ENCODE measurements at regions not wholly inside any gene's neighbourhood (a gene's known extent, or its start where the extent isn't known, plus 50 kb on each side); places are given as distances from the start of the nearest gene placed in this dataset.

DNA sequence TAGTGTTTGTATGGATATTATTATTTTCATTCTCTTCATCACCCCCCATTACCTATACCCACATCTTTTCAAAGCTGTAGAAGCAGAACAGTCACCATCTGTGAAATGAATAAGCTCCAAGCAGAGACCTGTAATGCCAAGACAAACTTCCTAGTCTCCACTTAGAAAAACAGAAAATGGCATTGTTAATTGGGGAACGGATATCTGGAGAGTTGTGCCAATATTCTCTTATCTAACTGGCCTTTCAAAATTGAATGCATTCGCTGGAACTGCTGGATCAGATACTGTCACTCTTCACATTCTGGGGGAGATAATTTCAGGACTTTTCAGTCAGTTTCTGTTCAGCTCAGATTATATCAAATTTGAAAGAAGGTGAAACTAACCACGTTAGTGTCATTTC lies 464.4 kb upstream of the GOT2 start:
- no peak overlapping the region for H3K27ac ChIP-seq (ENCODE audit: low read depth, low read length)
- H3K4me1 ChIP-seq (ENCODE audit: control insufficient read depth in 3 of 3, insufficient read depth in 3 of 3, low read length in 3 of 3): no peaks in the 10 kb centered on the region
- no peaks in the 10 kb centered on the region for H3K27me3 ChIP-seq (ENCODE audit: control insufficient read depth in 3 of 3, insufficient read depth in 3 of 3, low read length in 3 of 3)
- H3K9me3 ChIP-seq (ENCODE audit: control insufficient read depth in 3 of 3, low read length in 3 of 3): no peaks in the 10 kb centered on the region
- H3K9ac ChIP-seq (ENCODE audit: low read depth in 1 of 3, low read length in 3 of 3): no peak overlapping the region
- H3K36me3 ChIP-seq (ENCODE audit: control insufficient read depth in 3 of 3, insufficient read depth in 3 of 3, low read length in 3 of 3): no peaks in the 10 kb centered on the region
- no peak overlapping the region for H3K4me3 ChIP-seq (ENCODE audit: low read length in 3 of 3)

DNA sequence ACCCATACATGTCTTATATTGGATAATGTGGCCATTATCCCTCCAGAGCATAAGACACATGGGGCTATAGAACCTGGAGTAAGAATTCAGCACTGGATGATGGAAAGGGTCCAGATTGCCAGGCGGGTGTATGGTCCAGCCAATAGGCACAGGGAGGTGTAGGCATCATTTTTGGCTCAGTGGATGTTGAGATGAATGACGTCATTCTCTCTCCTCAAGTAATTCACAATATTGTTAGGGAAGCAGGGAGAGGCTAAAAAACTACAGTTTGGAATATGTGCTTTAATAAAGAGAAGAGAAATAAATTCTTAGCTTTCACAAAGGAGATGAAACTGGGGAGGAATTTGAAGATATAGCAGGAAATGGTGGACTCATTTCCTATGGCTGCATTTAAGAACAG lies 461.1 kb upstream of the GOT2 start:
- H3K4me3 ChIP-seq (ENCODE audit: low read length in 3 of 3): no peak overlapping the region
- no peaks in the 10 kb centered on the region for H3K36me3 ChIP-seq (ENCODE audit: control insufficient read depth in 3 of 3, insufficient read depth in 3 of 3, low read length in 3 of 3)
- H3K4me1 ChIP-seq (ENCODE audit: control insufficient read depth in 3 of 3, insufficient read depth in 3 of 3, low read length in 3 of 3): no peaks in the 10 kb centered on the region
- no peak overlapping the region for H3K9ac ChIP-seq (ENCODE audit: low read depth in 1 of 3, low read length in 3 of 3)
- no peaks in the 10 kb centered on the region for H3K9me3 ChIP-seq (ENCODE audit: control insufficient read depth in 3 of 3, low read length in 3 of 3)
- no peak overlapping the region for H3K27ac ChIP-seq (ENCODE audit: low read depth, low read length)
- H3K27me3 ChIP-seq (ENCODE audit: control insufficient read depth in 3 of 3, insufficient read depth in 3 of 3, low read length in 3 of 3): no peaks in the 10 kb centered on the region

DNA sequence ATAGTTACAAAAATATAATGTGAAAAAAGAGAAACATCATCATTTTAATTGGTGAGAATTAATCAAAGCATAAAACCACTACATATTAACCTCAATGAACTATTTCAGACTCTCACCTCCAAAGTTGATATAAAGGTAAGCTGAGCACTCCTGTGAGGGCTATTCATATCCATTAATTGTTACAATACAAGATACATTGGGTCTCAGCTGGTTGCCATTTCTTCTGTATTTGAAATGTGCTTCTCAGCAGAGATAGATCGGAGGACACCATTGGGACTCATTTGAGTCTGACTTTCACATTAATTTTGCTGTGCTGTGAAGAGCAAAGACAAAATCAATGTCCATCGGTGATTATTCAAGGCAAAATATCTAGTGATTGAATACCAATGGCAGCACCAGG lies 459.5 kb upstream of the GOT2 start:
- Histone ChIP-seq H3K4me3 (ENCODE audit: low read length in 3 of 3) (no peak overlapping the region), H3K9ac (ENCODE audit: low read depth in 1 of 3, low read length in 3 of 3) (no peak overlapping the region)

DNA sequence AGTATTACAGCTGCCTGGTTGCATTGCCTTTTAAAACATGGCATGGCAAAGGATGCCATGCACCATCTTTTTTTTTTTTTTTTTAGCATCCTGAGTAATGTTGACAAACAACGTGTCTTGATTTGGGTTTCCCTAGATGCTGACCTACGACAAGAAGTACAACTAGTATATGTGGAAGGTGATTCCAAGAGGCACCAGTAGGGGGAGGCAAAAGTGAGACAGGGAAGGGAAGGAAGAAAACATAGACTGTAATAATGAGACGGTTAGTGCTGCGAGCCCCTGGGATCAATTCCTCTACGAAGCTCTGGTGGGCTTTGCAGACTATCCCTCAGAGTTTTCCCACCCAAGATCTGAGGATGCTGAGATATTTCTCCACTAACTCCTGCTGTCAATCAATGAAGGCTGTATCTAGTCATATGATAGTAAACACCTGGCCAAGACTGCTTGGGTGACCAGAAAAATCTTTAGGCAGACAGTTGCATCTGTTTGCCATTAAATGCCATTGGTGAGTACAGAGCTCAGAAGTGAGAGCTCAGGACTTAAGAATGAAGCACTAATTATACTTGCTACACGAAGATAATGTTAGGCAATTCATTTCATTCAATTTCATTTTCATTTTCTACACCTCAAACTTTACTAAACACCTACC lies 458.6 kb upstream of the GOT2 start:
- no peaks in the 10 kb centered on the region for H3K36me3 ChIP-seq (ENCODE audit: control insufficient read depth in 3 of 3, insufficient read depth in 3 of 3, low read length in 3 of 3)
- H3K4me3 ChIP-seq (ENCODE audit: low read length in 3 of 3): no peak overlapping the region
- no peak overlapping the region for H3K27ac ChIP-seq (ENCODE audit: low read depth, low read length)
- H3K9ac ChIP-seq (ENCODE audit: low read depth in 1 of 3, low read length in 3 of 3): no peak overlapping the region
- no peaks in the 10 kb centered on the region for H3K9me3 ChIP-seq (ENCODE audit: control insufficient read depth in 3 of 3, low read length in 3 of 3)
- no peaks in the 10 kb centered on the region for H3K4me1 ChIP-seq (ENCODE audit: control insufficient read depth in 3 of 3, insufficient read depth in 3 of 3, low read length in 3 of 3)
- no peaks in the 10 kb centered on the region for H3K27me3 ChIP-seq (ENCODE audit: control insufficient read depth in 3 of 3, insufficient read depth in 3 of 3, low read length in 3 of 3)

More for the DNA sequence above, 459.5 kb upstream of the GOT2 start:
- Histone ChIP-seq H3K36me3 (ENCODE audit: control insufficient read depth in 3 of 3, insufficient read depth in 3 of 3, low read length in 3 of 3) (no peaks in the 10 kb centered on the region), H3K27ac (ENCODE audit: low read depth, low read length) (no peak overlapping the region), H3K4me1 (ENCODE audit: control insufficient read depth in 3 of 3, insufficient read depth in 3 of 3, low read length in 3 of 3) (no peaks in the 10 kb centered on the region), H3K27me3 (ENCODE audit: control insufficient read depth in 3 of 3, insufficient read depth in 3 of 3, low read length in 3 of 3) (no peaks in the 10 kb centered on the region), H3K9me3 (ENCODE audit: control insufficient read depth in 3 of 3, low read length in 3 of 3) (no peaks in the 10 kb centered on the region)

DNA sequence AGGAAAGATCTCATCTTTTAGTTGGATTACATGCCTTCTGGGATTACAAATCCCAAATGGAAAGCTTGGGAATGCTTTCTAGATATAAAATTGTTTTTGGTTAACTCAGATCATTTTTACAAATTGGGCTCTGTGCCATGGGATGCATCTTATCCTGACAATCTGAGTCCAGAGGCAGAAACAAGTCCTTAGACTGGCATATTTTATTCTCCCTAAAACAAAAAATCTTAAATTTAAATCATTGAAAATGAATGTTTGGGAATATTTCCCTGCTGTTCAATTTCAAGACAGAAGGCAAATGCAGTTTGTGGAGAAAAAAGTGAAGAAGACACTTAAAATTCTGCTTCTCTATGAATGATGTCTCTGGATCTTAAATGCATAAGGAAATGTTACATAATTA lies 456.6 kb upstream of the GOT2 start:
- no peak overlapping the region for H3K27ac ChIP-seq (ENCODE audit: low read depth, low read length)
- H3K27me3 ChIP-seq (ENCODE audit: control insufficient read depth in 3 of 3, insufficient read depth in 3 of 3, low read length in 3 of 3): no peaks in the 10 kb centered on the region
- H3K9ac ChIP-seq (ENCODE audit: low read depth in 1 of 3, low read length in 3 of 3): no peak overlapping the region
- H3K4me1 ChIP-seq (ENCODE audit: control insufficient read depth in 3 of 3, insufficient read depth in 3 of 3, low read length in 3 of 3): no peaks in the 10 kb centered on the region
- no peaks in the 10 kb centered on the region for H3K9me3 ChIP-seq (ENCODE audit: control insufficient read depth in 3 of 3, low read length in 3 of 3)
- no peaks in the 10 kb centered on the region for H3K36me3 ChIP-seq (ENCODE audit: control insufficient read depth in 3 of 3, insufficient read depth in 3 of 3, low read length in 3 of 3)
- no peak overlapping the region for H3K4me3 ChIP-seq (ENCODE audit: low read length in 3 of 3)

DNA sequence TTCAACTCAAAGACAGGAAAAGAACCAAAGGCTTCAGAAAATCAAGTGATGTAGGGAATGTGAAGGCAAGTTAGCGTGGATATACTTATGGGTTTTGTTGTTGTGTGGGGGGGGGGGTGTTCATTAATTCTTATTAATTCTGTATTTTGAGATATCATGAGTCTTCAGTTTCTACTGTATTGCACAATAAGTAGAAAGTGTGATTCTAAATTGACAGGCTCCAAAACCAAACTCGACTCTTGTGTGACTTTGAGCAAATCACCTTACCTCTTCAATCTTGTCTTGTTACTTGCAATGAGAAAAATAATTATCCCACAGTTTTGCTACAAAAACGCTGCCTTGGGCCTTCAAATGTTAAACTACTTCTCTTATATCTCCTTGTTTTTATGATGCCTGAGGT lies 453.9 kb upstream of the GOT2 start:
- H3K4me3 ChIP-seq (ENCODE audit: low read length in 3 of 3): no peak overlapping the region
- H3K27me3 ChIP-seq (ENCODE audit: control insufficient read depth in 3 of 3, insufficient read depth in 3 of 3, low read length in 3 of 3): no peaks in the 10 kb centered on the region
- H3K4me1 ChIP-seq (ENCODE audit: control insufficient read depth in 3 of 3, insufficient read depth in 3 of 3, low read length in 3 of 3): no peaks in the 10 kb centered on the region
- no peak overlapping the region for H3K27ac ChIP-seq (ENCODE audit: low read depth, low read length)
- H3K36me3 ChIP-seq (ENCODE audit: control insufficient read depth in 3 of 3, insufficient read depth in 3 of 3, low read length in 3 of 3): no peaks in the 10 kb centered on the region
- peaks cover 0 to 4% (median 0%) of the 10 kb centered on the region in 3 donors for H3K9me3 ChIP-seq (ENCODE audit: control insufficient read depth in 3 of 3, low read length in 3 of 3)
- H3K9ac ChIP-seq (ENCODE audit: low read depth in 1 of 3, low read length in 3 of 3): no peak overlapping the region

DNA sequence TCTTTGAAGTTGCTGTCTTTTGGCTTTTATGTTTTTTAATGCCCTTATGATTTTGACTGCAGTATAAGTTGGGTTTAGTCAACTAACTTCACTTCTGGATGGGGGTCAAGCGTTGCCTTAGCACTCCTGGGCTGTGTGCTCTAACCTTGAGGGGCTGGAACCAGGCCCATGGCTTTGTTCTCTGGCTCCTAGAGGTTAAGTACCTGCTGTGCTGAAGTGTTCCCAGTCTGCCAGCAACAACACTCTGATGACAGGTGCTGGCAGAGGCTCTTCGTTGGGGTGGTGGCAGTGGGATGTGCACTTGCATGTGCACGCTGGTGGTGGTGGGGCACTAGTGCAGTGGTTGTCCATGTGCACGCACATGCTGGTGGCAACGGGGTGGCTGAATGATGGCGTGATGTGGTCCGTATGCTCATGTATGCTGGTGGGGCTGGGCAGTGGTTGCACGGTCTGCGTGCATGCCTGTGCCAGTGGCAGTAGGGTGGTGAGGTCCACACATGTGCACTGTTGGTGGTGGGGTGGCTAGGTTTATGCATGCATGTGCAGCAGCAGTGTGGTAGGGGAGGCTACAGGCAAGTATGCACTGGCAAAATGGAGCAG lies 447.8 kb upstream of the GOT2 start:
- Histone ChIP-seq H3K27ac (ENCODE audit: low read depth, low read length) (no peak overlapping the region), H3K36me3 (ENCODE audit: control insufficient read depth in 3 of 3, insufficient read depth in 3 of 3, low read length in 3 of 3) (no peaks in the 10 kb centered on the region), H3K4me3 (ENCODE audit: low read length in 3 of 3) (no peak overlapping the region), H3K9ac (ENCODE audit: low read depth in 1 of 3, low read length in 3 of 3) (no peak overlapping the region), H3K27me3 (ENCODE audit: control insufficient read depth in 3 of 3, insufficient read depth in 3 of 3, low read length in 3 of 3) (no peaks in the 10 kb centered on the region), H3K4me1 (ENCODE audit: control insufficient read depth in 3 of 3, insufficient read depth in 3 of 3, low read length in 3 of 3) (no peaks in the 10 kb centered on the region), H3K9me3 (ENCODE audit: control insufficient read depth in 3 of 3, low read length in 3 of 3) (peaks cover 0 to 4% (median 0%) of the 10 kb centered on the region in 3 donors)

DNA sequence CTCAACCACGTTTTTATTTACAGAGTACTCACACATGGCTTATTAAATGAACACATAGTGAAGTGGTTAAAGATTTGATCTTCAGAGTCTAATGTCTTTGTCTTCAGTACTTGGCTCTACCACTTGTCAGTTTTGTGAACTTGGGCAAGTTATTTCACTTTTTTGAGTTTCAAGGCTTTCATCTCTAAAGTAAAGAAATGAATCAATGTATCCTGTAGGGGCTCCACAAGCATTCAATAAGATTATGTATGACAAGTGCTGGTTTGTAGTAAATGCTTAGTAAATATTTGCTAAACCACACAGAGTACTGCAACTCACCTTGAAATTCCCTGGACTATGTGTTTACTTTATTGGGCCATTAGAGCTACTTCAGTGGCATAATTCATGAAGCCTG lies 446.0 kb upstream of the GOT2 start:
- peaks cover 0 to 4% (median 0%) of the 10 kb centered on the region in 3 donors for H3K9me3 ChIP-seq (ENCODE audit: control insufficient read depth in 3 of 3, low read length in 3 of 3)

DNA sequence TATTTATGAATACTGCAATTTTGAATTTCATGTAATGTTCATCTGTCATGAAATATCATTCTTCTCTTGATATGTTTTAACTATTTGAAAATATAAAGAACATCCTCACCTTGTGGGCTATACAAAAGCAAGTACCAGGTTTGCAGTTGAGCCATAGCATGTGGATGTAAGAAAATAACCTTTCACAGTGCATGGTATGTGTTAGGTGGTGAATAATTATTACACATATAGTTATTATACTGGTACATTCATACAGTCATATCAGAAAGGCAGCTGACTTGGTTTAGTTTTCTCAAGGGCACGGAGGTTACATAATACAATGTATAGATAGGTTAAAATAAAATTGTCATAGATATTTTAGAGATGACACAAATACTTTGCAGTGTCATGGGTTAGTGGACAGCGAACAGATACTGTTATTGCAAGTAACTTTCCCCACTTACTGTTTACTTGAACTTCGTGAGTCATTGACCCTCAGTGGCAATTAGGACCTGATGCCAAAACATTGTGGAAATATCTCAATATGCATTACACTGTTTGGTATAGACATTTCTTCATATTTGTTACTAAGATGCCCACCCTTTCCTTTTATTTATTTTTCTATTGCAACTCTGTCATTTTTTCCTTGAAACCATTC lies 445.4 kb upstream of the GOT2 start:
- H3K4me1 ChIP-seq (ENCODE audit: control insufficient read depth in 3 of 3, insufficient read depth in 3 of 3, low read length in 3 of 3): no peaks in the 10 kb centered on the region
- H3K27me3 ChIP-seq (ENCODE audit: control insufficient read depth in 3 of 3, insufficient read depth in 3 of 3, low read length in 3 of 3): no peaks in the 10 kb centered on the region
- H3K27ac ChIP-seq (ENCODE audit: low read depth, low read length): no peak overlapping the region
- no peaks in the 10 kb centered on the region for H3K9me3 ChIP-seq (ENCODE audit: control insufficient read depth in 3 of 3, low read length in 3 of 3)
- no peak overlapping the region for H3K4me3 ChIP-seq (ENCODE audit: low read length in 3 of 3)
- no peak overlapping the region for H3K9ac ChIP-seq (ENCODE audit: low read depth in 1 of 3, low read length in 3 of 3)
- no peaks in the 10 kb centered on the region for H3K36me3 ChIP-seq (ENCODE audit: control insufficient read depth in 3 of 3, insufficient read depth in 3 of 3, low read length in 3 of 3)

More for the DNA sequence above, 446.0 kb upstream of the GOT2 start:
- Histone ChIP-seq H3K9ac (ENCODE audit: low read depth in 1 of 3, low read length in 3 of 3) (no peak overlapping the region), H3K4me3 (ENCODE audit: low read length in 3 of 3) (no peak overlapping the region), H3K27ac (ENCODE audit: low read depth, low read length) (no peak overlapping the region), H3K36me3 (ENCODE audit: control insufficient read depth in 3 of 3, insufficient read depth in 3 of 3, low read length in 3 of 3) (no peaks in the 10 kb centered on the region), H3K27me3 (ENCODE audit: control insufficient read depth in 3 of 3, insufficient read depth in 3 of 3, low read length in 3 of 3) (no peaks in the 10 kb centered on the region), H3K4me1 (ENCODE audit: control insufficient read depth in 3 of 3, insufficient read depth in 3 of 3, low read length in 3 of 3) (no peaks in the 10 kb centered on the region)

DNA sequence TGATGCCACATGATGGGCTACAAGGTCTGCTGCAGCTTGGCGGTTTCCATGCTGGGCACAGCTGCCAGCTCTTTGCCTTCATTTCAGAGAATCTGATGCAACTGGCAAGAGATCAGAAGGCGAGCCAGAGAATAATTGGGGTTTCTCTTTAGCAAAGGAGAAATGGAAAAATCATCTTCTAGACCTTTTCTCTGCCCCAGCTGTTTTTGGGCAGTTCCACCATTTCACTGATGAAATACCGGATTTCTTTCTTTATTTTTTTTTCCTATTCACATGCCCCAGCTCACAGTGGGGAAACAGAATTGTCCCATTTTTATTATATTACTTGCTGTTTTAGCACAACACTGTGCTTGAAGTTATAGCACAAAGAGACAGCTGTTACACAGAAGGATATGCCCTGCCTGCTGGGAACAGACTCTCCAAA lies 439.3 kb upstream of the GOT2 start:
- no peaks in the 10 kb centered on the region for H3K4me1 ChIP-seq (ENCODE audit: control insufficient read depth in 3 of 3, insufficient read depth in 3 of 3, low read length in 3 of 3)
- H3K9me3 ChIP-seq (ENCODE audit: control insufficient read depth in 3 of 3, low read length in 3 of 3): no peaks in the 10 kb centered on the region
- no peak overlapping the region for H3K9ac ChIP-seq (ENCODE audit: low read depth in 1 of 3, low read length in 3 of 3)
- no peaks in the 10 kb centered on the region for H3K36me3 ChIP-seq (ENCODE audit: control insufficient read depth in 3 of 3, insufficient read depth in 3 of 3, low read length in 3 of 3)
- H3K27me3 ChIP-seq (ENCODE audit: control insufficient read depth in 3 of 3, insufficient read depth in 3 of 3, low read length in 3 of 3): no peaks in the 10 kb centered on the region
- H3K27ac ChIP-seq (ENCODE audit: low read depth, low read length): no peak overlapping the region
- no peak overlapping the region for H3K4me3 ChIP-seq (ENCODE audit: low read length in 3 of 3)
